Smooth muscle cell (in vitro differentiated cells): ENCODE measurements at regions not wholly inside any gene's neighbourhood (a gene's known extent, or its start where the extent isn't known, plus 50 kb on each side); places are given as distances from the start of the nearest gene placed in this dataset.

Source experiments
- DNase-seq: peaks from one replicate; lab custom pipeline; 2025; ENCODE audit not compliant: unreplicated experiment; lab: John Stamatoyannopoulos, UW
- H2AFZ ChIP-seq: fragments of 200-600 bp; sonication (generic); 2 replicates; pipeline ENCODE4 v1.6.0; 2016; ENCODE audit warnings: antibody characterized with exemption, low read depth, mild to moderate bottlenecking
- H3F3A ChIP-seq: fragments of 200-600 bp; sonication (generic); 2 replicates; pipeline ENCODE4 v1.6.0; 2017; ENCODE audit warnings: antibody characterized with exemption, low read depth
- H3K27ac ChIP-seq: fragments of 200-600 bp; sonication (generic); 2 replicates; pipeline ENCODE4 v1.5.1; 2016; ENCODE audit warnings: low read depth, mild to moderate bottlenecking
- H3K27me3 ChIP-seq: fragments of 200-600 bp; sonication (generic); 2 replicates; pipeline ENCODE4 v1.6.1; 2016; ENCODE audit warnings: low read depth, mild to moderate bottlenecking
- H3K36me3 ChIP-seq: fragments of 200-600 bp; sonication (generic); 2 replicates; pipeline ENCODE4 v1.5.1; 2016; ENCODE audit warnings: low read depth
- H3K4me1 ChIP-seq: fragments of 200-600 bp; sonication (generic); 2 replicates; pipeline ENCODE4 v1.5.1; 2016; ENCODE audit warnings: low read depth
- H3K4me2 ChIP-seq: fragments of 200-600 bp; sonication (generic); 2 replicates; pipeline ENCODE4 v1.6.0; 2016; ENCODE audit warnings: mild to moderate bottlenecking
- H3K4me3 ChIP-seq: fragments of 200-600 bp; sonication (generic); 2 replicates; pipeline ENCODE4 v1.5.1; 2016; ENCODE audit warnings: mild to moderate bottlenecking
- H3K79me2 ChIP-seq: fragments of 200-600 bp; sonication (generic); 2 replicates; pipeline ENCODE4 v1.6.0; 2016; ENCODE audit warnings: low read depth, mild to moderate bottlenecking
- H3K9ac ChIP-seq: fragments of 200-600 bp; sonication (generic); 2 replicates; pipeline ENCODE4 v1.6.0; 2016; ENCODE audit warnings: low read depth
- H3K9me3 ChIP-seq: fragments of 200-600 bp; sonication (generic); replicated peaks from 2 replicates; pipeline ENCODE4 v1.5.1; 2016; ENCODE audit warnings: low read depth
- H4K20me1 ChIP-seq: fragments of 200-600 bp; sonication (generic); 2 replicates; pipeline ENCODE4 v1.6.0; 2016; ENCODE audit warnings: low read depth
- WGBS: methylation state at CpG from one replicate; pipeline ENCODE4 v1.1.7; 2016; ENCODE audit warnings: low lambda C conversion rate; 5-methylcytosine and 5-hydroxymethylcytosine counted together
- TF ChIP-seq, protein P1 (sequence below): fragments of 200-600 bp; sonication (generic); IDR thresholded peaks from 2 replicates; pipeline ENCODE4 v1.5.1; 2017; ENCODE audit warnings: borderline replicate concordance, mild to moderate bottlenecking, antibody characterized with exemption; ENCODE audit not compliant: insufficient read depth, poor library complexity, severe bottlenecking

DNA sequence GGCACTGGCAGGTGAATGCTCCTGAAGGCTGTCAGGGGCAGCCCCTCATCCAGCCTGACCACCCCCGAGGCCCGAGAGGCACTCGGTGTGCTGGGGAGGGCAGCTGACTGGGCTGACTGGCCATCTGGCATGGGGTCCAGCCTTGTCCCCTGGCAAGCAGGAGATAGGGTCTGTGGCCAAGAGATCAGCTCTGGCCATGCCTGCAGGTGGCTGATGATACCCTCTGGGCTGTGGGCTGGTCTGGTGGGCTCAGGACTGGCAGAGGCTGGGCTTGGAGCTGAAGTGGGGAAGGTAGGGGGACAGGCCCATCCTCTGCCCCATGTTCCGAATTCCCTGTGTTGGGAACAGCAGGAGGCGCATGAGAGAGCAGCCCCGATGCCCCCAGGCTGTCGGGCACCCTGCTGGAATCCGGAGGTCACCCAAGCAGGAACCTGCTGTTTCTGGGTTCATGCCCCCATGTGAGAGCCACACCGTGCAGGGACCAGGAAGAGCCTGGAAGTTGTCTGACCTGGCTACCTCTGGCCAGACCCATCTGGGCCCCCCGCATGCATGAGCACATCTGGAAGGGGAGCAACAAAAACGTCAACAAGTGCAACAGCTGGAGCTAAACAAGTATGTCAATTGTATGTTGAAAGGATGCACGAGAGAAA lies 527.0 kb downstream of the TBC1D22A start:
- H3K9ac ChIP-seq: no peak overlapping the region
- no peaks in the 10 kb centered on the region for H3K4me1 ChIP-seq
- H3K4me3 ChIP-seq: no peak overlapping the region
- H3K79me2 ChIP-seq: no peaks in the 10 kb centered on the region
- H3K36me3 ChIP-seq: no peaks in the 10 kb centered on the region
- H3K27me3 ChIP-seq: no peaks in the 10 kb centered on the region
- TF ChIP-seq, protein P1, sequence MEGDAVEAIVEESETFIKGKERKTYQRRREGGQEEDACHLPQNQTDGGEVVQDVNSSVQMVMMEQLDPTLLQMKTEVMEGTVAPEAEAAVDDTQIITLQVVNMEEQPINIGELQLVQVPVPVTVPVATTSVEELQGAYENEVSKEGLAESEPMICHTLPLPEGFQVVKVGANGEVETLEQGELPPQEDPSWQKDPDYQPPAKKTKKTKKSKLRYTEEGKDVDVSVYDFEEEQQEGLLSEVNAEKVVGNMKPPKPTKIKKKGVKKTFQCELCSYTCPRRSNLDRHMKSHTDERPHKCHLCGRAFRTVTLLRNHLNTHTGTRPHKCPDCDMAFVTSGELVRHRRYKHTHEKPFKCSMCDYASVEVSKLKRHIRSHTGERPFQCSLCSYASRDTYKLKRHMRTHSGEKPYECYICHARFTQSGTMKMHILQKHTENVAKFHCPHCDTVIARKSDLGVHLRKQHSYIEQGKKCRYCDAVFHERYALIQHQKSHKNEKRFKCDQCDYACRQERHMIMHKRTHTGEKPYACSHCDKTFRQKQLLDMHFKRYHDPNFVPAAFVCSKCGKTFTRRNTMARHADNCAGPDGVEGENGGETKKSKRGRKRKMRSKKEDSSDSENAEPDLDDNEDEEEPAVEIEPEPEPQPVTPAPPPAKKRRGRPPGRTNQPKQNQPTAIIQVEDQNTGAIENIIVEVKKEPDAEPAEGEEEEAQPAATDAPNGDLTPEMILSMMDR: no peak
- DNase-seq: no peak
- no peaks in the 10 kb centered on the region for H3K9me3 ChIP-seq
- no peaks in the 10 kb centered on the region for H3F3A ChIP-seq
- no peak overlapping the region for H3K27ac ChIP-seq
- 74% methylated on average over 12 of the region's 12 CpGs for WGBS
- H2AFZ ChIP-seq: no peak overlapping the region
- no peak overlapping the region for H3K4me2 ChIP-seq
- H4K20me1 ChIP-seq: no peaks in the 10 kb centered on the region

DNA sequence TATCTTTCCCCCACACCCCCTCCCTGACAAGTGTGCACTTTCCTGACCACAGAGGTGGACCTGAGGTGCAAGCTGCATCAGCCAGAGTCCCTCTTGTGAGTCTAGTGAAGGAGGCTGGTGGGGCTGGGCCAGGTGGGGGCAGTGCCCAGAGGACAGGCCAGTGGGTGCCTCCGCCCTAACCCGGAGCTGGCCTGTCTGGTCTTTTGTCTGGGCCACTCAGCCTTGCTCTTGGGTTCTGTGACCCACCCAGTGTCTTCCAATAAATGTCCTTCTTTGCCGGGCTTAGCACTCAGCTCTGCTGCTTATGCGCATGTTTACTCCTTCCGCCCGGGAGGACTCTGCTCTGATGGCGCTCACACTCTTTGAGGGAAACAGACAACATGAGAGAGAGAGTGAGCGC lies 526.2 kb downstream of the TBC1D22A start:
- no peak overlapping the region for H3K4me3 ChIP-seq
- H3K4me2 ChIP-seq: no peak overlapping the region
- H2AFZ ChIP-seq: no peak overlapping the region
- no peaks in the 10 kb centered on the region for H3F3A ChIP-seq
- H3K9me3 ChIP-seq: no peaks in the 10 kb centered on the region
- TF ChIP-seq, protein P1: no peak
- H4K20me1 ChIP-seq: no peaks in the 10 kb centered on the region
- DNase-seq: no peak
- H3K4me1 ChIP-seq: no peaks in the 10 kb centered on the region
- no peak overlapping the region for H3K27ac ChIP-seq
- H3K27me3 ChIP-seq: no peaks in the 10 kb centered on the region
- no peak overlapping the region for H3K9ac ChIP-seq
- H3K79me2 ChIP-seq: no peaks in the 10 kb centered on the region
- H3K36me3 ChIP-seq: no peaks in the 10 kb centered on the region
- WGBS: 88% methylated on average over 7 of the region's 8 CpGs

DNA sequence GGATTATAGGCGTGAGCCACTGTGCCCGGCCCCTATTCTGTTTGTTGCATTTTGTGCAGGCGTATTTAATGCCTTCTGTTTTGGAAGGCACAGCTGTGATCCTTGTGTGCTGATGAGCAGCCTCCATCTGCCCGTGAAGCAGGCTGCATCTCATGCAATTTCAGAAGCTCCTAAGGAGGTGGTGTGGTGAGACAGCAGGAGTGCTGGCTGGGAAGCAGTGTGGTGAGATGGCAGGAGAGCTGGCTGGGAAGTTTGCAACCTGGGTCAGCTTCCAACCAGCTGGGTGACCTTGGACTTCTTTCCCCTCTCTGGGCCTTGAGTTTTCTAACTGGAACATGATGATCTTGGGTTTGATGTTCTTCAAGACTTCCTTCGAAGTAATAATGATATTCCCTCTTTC lies 525.1 kb downstream of the TBC1D22A start:
- Histone ChIP-seq H3K27ac (no peak overlapping the region), H3K79me2 (no peaks in the 10 kb centered on the region), H3K4me2 (no peak overlapping the region), H3K4me1 (no peaks in the 10 kb centered on the region), H2AFZ (no peak overlapping the region), H3K27me3 (no peaks in the 10 kb centered on the region), H3F3A (no peaks in the 10 kb centered on the region), H3K36me3 (no peaks in the 10 kb centered on the region), H3K9ac (no peak overlapping the region), H4K20me1 (no peaks in the 10 kb centered on the region), H3K9me3 (no peaks in the 10 kb centered on the region), H3K4me3 (no peak overlapping the region)
- TF ChIP-seq, protein P1: no peak
- no peak for DNase-seq
- WGBS: 67% methylated on average over 5 of the region's 5 CpGs

DNA sequence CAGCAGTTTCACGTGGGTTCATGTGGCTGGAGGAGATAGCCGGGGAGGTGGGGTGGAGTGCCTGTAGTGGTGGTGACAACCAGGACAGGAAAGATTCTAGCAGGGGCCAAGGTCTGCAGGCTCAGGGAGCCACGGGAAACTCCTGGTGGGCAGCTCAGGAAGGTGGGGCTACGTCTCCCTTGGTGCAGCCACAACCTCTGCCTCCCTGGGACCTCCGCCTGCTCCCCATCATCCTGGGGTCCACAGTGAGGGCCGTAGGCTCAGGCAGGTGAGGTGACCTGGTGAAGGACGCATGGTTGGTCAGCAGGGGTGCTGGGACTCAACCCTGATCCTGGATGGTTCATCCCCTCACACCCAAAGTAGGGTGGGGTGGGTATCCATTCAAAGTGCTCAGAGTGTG lies 524.1 kb downstream of the TBC1D22A start:
- Histone ChIP-seq H3K27me3 (no peaks in the 10 kb centered on the region), H4K20me1 (no peaks in the 10 kb centered on the region), H3K27ac (no peak overlapping the region), H3K9me3 (peaks cover 3% of the 10 kb centered on the region), H3K9ac (no peak overlapping the region), H2AFZ (no peak overlapping the region), H3K4me2 (no peak overlapping the region), H3K4me3 (no peak overlapping the region), H3K4me1 (no peaks in the 10 kb centered on the region), H3K36me3 (no peaks in the 10 kb centered on the region), H3F3A (no peaks in the 10 kb centered on the region), H3K79me2 (no peaks in the 10 kb centered on the region)
- TF ChIP-seq, protein P1: no peak
- WGBS: 71% methylated on average over 7 of the region's 7 CpGs
- DNase-seq: no peak
